Mammary epithelial cell (primary cell): ENCODE measurements at regions not wholly inside any gene's neighbourhood (a gene's known extent, or its start where the extent isn't known, plus 50 kb on each side); places are given as distances from the start of the nearest gene placed in this dataset.

Experiments
- CTCF ChIP-seq, 2 donors: IDR thresholded peaks in 1 of 2; conservative IDR thresholded peaks in 1 of 2; 2 replicates each; pipeline ENCODE4 v1.5.1; 2011 to 2012; ENCODE audit warnings: inconsistent platforms in 2 of 2, low read length in 2 of 2, mild to moderate bottlenecking in 2 of 2, control low read depth in 1 of 2, low read depth in 1 of 2; ENCODE audit not compliant: insufficient read depth in 1 of 2; ENCODE audit errors: extremely low read depth in 1 of 2
- EZH2 ChIP-seq: IDR thresholded peaks from 2 replicates; pipeline ENCODE4 v1.6.1; 2012; ENCODE audit warnings: low read length, inconsistent platforms, borderline replicate concordance

- TF ChIP-seq CTCF (conservative IDR thresholded peaks at IDR 0.05 in 1 of 2, IDR thresholded peaks at IDR 0.05 in 1 of 2; ENCODE audit: extremely low read depth in 1 of 2, insufficient read depth in 1 of 2, low read depth in 1 of 2, low read length in 2 of 2) (no peak), EZH2 (no peak)
Measured at GRCh38 chr2:155866477-155866876, 466.0 kb downstream of the NR4A2 start.
